ENCODE measurements at regions not wholly inside any gene's neighbourhood (a gene's known extent, or its start where the extent isn't known, plus 50 kb on each side); places are given as distances from the start of the nearest gene placed in this dataset.

DNA sequence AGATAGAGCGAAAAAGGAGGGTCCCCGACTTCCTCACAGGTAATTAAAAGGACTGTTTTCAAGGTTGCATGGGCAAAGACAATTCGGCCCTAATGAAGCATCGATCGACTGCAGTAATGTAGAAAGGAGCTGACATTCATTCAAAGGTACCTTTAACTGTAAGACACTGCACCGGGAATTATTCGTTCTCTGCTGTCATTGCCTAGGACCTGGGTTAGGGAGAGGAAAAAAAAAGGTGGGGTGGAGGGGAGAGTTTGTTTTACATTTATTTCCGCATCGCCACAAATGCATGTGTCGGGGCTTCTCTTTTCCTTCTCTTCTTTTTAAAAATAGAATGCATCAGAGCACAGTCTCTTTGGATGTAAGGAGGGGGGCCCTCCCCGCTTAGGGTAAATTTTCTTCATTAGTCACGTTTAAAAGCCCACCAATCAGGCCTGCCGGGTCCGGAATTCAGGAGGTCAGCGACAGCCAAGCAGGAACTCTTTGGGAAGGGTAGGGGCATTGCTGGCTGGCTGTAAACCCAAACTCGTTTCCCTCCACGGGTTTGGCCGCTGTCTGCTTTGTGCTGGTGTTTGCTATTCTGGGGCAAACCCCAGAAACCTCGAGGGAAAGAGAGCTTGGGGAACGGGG lies 496.2 kb upstream of the ZFHX3 start:
- TF ChIP-seq, protein P1, sequence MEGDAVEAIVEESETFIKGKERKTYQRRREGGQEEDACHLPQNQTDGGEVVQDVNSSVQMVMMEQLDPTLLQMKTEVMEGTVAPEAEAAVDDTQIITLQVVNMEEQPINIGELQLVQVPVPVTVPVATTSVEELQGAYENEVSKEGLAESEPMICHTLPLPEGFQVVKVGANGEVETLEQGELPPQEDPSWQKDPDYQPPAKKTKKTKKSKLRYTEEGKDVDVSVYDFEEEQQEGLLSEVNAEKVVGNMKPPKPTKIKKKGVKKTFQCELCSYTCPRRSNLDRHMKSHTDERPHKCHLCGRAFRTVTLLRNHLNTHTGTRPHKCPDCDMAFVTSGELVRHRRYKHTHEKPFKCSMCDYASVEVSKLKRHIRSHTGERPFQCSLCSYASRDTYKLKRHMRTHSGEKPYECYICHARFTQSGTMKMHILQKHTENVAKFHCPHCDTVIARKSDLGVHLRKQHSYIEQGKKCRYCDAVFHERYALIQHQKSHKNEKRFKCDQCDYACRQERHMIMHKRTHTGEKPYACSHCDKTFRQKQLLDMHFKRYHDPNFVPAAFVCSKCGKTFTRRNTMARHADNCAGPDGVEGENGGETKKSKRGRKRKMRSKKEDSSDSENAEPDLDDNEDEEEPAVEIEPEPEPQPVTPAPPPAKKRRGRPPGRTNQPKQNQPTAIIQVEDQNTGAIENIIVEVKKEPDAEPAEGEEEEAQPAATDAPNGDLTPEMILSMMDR (conservative IDR thresholded peaks at IDR 0.05; ENCODE audit: low read depth in 2 of 2): no peak
- TF ChIP-seq POLR2AphosphoS5 (IDR thresholded peaks at IDR 0.05; ENCODE audit: low read depth) (no peak), EZH2 (IDR thresholded peaks at IDR 0.05; ENCODE audit: low read depth, unreplicated experiment) (no peak), JUNB (IDR thresholded peaks at IDR 0.05; ENCODE audit: unreplicated experiment) (no peak), EZH2phosphoT487 (IDR thresholded peaks at IDR 0.05; ENCODE audit: unreplicated experiment) (no peak), CREB1 (CRISPR knock-in tag; IDR thresholded peaks at IDR 0.05; ENCODE audit: low read depth) (no peak), NANOG (IDR thresholded peaks at IDR 0.05; ENCODE audit: borderline replicate concordance) (no peak), STAT1 (IDR thresholded peaks at IDR 0.05; ENCODE audit: unreplicated experiment) (no peak), ZNF114 (CRISPR knock-in tag; IDR thresholded peaks at IDR 0.05) (no peak)
- TF ChIP-seq, protein P2, sequence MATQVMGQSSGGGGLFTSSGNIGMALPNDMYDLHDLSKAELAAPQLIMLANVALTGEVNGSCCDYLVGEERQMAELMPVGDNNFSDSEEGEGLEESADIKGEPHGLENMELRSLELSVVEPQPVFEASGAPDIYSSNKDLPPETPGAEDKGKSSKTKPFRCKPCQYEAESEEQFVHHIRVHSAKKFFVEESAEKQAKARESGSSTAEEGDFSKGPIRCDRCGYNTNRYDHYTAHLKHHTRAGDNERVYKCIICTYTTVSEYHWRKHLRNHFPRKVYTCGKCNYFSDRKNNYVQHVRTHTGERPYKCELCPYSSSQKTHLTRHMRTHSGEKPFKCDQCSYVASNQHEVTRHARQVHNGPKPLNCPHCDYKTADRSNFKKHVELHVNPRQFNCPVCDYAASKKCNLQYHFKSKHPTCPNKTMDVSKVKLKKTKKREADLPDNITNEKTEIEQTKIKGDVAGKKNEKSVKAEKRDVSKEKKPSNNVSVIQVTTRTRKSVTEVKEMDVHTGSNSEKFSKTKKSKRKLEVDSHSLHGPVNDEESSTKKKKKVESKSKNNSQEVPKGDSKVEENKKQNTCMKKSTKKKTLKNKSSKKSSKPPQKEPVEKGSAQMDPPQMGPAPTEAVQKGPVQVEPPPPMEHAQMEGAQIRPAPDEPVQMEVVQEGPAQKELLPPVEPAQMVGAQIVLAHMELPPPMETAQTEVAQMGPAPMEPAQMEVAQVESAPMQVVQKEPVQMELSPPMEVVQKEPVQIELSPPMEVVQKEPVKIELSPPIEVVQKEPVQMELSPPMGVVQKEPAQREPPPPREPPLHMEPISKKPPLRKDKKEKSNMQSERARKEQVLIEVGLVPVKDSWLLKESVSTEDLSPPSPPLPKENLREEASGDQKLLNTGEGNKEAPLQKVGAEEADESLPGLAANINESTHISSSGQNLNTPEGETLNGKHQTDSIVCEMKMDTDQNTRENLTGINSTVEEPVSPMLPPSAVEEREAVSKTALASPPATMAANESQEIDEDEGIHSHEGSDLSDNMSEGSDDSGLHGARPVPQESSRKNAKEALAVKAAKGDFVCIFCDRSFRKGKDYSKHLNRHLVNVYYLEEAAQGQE (IDR thresholded peaks at IDR 0.05; ENCODE audit: unreplicated experiment): no peak
- TF ChIP-seq, protein P3, sequence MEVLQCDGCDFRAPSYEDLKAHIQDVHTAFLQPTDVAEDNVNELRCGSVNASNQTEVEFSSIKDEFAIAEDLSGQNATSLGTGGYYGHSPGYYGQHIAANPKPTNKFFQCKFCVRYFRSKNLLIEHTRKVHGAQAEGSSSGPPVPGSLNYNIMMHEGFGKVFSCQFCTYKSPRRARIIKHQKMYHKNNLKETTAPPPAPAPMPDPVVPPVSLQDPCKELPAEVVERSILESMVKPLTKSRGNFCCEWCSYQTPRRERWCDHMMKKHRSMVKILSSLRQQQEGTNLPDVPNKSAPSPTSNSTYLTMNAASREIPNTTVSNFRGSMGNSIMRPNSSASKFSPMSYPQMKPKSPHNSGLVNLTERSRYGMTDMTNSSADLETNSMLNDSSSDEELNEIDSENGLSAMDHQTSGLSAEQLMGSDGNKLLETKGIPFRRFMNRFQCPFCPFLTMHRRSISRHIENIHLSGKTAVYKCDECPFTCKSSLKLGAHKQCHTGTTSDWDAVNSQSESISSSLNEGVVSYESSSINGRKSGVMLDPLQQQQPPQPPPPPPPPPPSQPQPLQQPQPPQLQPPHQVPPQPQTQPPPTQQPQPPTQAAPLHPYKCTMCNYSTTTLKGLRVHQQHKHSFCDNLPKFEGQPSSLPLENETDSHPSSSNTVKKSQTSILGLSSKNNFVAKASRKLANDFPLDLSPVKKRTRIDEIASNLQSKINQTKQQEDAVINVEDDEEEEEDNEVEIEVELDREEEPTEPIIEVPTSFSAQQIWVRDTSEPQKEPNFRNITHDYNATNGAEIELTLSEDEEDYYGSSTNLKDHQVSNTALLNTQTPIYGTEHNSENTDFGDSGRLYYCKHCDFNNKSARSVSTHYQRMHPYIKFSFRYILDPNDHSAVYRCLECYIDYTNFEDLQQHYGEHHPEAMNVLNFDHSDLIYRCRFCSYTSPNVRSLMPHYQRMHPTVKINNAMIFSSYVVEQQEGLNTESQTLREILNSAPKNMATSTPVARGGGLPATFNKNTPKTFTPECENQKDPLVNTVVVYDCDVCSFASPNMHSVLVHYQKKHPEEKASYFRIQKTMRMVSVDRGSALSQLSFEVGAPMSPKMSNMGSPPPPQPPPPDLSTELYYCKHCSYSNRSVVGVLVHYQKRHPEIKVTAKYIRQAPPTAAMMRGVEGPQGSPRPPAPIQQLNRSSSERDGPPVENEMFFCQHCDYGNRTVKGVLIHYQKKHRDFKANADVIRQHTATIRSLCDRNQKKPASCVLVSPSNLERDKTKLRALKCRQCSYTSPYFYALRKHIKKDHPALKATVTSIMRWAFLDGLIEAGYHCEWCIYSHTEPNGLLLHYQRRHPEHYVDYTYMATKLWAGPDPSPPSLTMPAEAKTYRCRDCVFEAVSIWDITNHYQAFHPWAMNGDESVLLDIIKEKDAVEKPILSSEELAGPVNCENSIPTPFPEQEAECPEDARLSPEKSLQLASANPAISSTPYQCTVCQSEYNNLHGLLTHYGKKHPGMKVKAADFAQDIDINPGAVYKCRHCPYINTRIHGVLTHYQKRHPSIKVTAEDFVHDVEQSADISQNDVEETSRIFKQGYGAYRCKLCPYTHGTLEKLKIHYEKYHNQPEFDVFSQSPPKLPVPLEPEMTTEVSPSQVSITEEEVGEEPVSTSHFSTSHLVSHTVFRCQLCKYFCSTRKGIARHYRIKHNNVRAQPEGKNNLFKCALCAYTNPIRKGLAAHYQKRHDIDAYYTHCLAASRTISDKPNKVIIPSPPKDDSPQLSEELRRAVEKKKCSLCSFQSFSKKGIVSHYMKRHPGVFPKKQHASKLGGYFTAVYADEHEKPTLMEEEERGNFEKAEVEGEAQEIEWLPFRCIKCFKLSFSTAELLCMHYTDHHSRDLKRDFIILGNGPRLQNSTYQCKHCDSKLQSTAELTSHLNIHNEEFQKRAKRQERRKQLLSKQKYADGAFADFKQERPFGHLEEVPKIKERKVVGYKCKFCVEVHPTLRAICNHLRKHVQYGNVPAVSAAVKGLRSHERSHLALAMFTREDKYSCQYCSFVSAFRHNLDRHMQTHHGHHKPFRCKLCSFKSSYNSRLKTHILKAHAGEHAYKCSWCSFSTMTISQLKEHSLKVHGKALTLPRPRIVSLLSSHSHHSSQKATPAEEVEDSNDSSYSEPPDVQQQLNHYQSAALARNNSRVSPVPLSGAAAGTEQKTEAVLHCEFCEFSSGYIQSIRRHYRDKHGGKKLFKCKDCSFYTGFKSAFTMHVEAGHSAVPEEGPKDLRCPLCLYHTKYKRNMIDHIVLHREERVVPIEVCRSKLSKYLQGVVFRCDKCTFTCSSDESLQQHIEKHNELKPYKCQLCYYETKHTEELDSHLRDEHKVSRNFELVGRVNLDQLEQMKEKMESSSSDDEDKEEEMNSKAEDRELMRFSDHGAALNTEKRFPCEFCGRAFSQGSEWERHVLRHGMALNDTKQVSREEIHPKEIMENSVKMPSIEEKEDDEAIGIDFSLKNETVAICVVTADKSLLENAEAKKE (CRISPR knock-in tag; IDR thresholded peaks at IDR 0.05): no peak
- TF ChIP-seq, protein P4, sequence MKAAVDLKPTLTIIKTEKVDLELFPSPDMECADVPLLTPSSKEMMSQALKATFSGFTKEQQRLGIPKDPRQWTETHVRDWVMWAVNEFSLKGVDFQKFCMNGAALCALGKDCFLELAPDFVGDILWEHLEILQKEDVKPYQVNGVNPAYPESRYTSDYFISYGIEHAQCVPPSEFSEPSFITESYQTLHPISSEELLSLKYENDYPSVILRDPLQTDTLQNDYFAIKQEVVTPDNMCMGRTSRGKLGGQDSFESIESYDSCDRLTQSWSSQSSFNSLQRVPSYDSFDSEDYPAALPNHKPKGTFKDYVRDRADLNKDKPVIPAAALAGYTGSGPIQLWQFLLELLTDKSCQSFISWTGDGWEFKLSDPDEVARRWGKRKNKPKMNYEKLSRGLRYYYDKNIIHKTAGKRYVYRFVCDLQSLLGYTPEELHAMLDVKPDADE (IDR thresholded peaks at IDR 0.05): no peak
